K562 (cell line): ENCODE measurements at regions not wholly inside any gene's neighbourhood (a gene's known extent, or its start where the extent isn't known, plus 50 kb on each side); places are given as distances from the start of the nearest gene placed in this dataset.

ENCODE experiments used
- ATAC-seq: fragments of 200-7000 bp; cut with Tn5 transposase; 3 replicates; pipeline ENCODE4 v1.9.1; 2020; ENCODE audit warnings: moderate library complexity
- BruUV-seq: library from RNA; stranded (reverse); fragments of 400-500 nt; replicated peaks from 2 replicates; lab custom pipeline; 2021; lab: Mats Ljungman, UMichigan
- CTCF ChIA-PET: fragments of 300-600 bp; formaldehyde crosslinking; extraction: SDS; loops from one replicate; lab custom pipeline; 2021; ENCODE audit warnings: low intra/inter-chr PET ratio; lab: Yijun Ruan, JAX
- POLR2A ChIA-PET: fragments of 300-600, 350-650 bp; sonication (Branson Sonifier 250); formaldehyde crosslinking; extraction: SDS; loops from one replicate; lab custom pipeline; 2021; ENCODE audit warnings: antibody characterized with exemption, inconsistent platforms; lab: Yijun Ruan, JAX
- DNase-seq, 4 experiments: peaks; one replicate each; pipeline versions ENCODE4 v3.0.0 to v3.0.0-alpha.2; 2011 to 2018; ENCODE audit warnings: low spot score in 3 of 4, mixed read lengths in 3 of 4; ENCODE audit errors: extremely low read depth in 1 of 4
- FAIRE-seq: peaks from 2 replicates; lab custom pipeline; 2011; peaks lifted over from hg19 to GRCh38; lab: Jason Lieb, UNC
- H2AFZ ChIP-seq: 2 replicates; pipeline ENCODE4 v1.6.0; 2011; ENCODE audit warnings: low read depth, low read length, control low read depth, inconsistent platforms
- H3K27ac ChIP-seq: fragments of 200-600 bp; 3 replicates; pipeline ENCODE4 v1.8.0; 2011; ENCODE audit warnings: low read depth, mild to moderate bottlenecking, control low read depth, inconsistent platforms, low read length, moderate library complexity, mixed read lengths; ENCODE audit errors: extremely low read depth
- H3K27me3 ChIP-seq, 2 experiments: fragments of 300-600 bp in 1 of 2; 2 replicates in 1 of 2; 3 replicates in 1 of 2; pipeline versions ENCODE4 v1.6.0 to v1.8.0; 2011; ENCODE audit warnings: inconsistent platforms in 2 of 2, low read length in 2 of 2, mild to moderate bottlenecking in 1 of 2, mixed read lengths in 1 of 2, moderate library complexity in 1 of 2; ENCODE audit not compliant: control insufficient read depth in 2 of 2, insufficient read depth in 2 of 2
- H3K36me3 ChIP-seq: fragments of 300-600 bp; 3 replicates; pipeline ENCODE4 v1.8.0; 2011; ENCODE audit warnings: mild to moderate bottlenecking, low read length, inconsistent platforms; ENCODE audit not compliant: control insufficient read depth, insufficient read depth
- H3K4me1 ChIP-seq, 2 experiments: fragments of 200-600 bp in 1 of 2; replicated peaks in 1 of 2; 2 replicates in 1 of 2; 3 replicates in 1 of 2; pipeline versions ENCODE4 v1.5.1 to v1.8.0; 2011; ENCODE audit warnings: inconsistent platforms in 2 of 2, low read length in 2 of 2, mild to moderate bottlenecking in 1 of 2, mixed read lengths in 1 of 2, moderate library complexity in 1 of 2; ENCODE audit not compliant: control insufficient read depth in 2 of 2, insufficient read depth in 2 of 2
- H3K4me2 ChIP-seq: 2 replicates; pipeline ENCODE4 v1.6.1; 2011; ENCODE audit warnings: low read length, control low read depth, inconsistent platforms, mixed read lengths; ENCODE audit not compliant: insufficient read depth
- H3K4me3 ChIP-seq: fragments of 200-600 bp; sonication (generic), shearing (Covaris generic); 2 replicates; pipeline ENCODE4 v1.5.1; 2016; ENCODE audit warnings: control low read depth, inconsistent platforms
- H3K79me2 ChIP-seq: fragments of 200-600 bp; 3 replicates; pipeline ENCODE4 v1.8.0; 2011; ENCODE audit warnings: low read length, inconsistent platforms; ENCODE audit not compliant: control insufficient read depth, insufficient read depth
- H3K9ac ChIP-seq, 2 experiments: 2 replicates each; pipeline versions ENCODE4 v1.6.0 to v1.6.1; 2011; ENCODE audit warnings: low read depth in 2 of 2, low read length in 2 of 2, control low read depth in 1 of 2, inconsistent platforms in 1 of 2, mild to moderate bottlenecking in 1 of 2, mixed read lengths in 1 of 2; ENCODE audit not compliant: insufficient read depth in 1 of 2
- H3K9me1 ChIP-seq: one replicate; pipeline ENCODE4 v1.6.0; 2011; ENCODE audit warnings: inconsistent platforms, mild to moderate bottlenecking, low read length, moderate library complexity; ENCODE audit not compliant: control insufficient read depth, insufficient read depth
- H3K9me3 ChIP-seq: replicated peaks from 2 replicates; pipeline ENCODE4 v1.5.1; 2011; ENCODE audit warnings: low read depth, low read length, inconsistent platforms; ENCODE audit not compliant: control insufficient read depth, insufficient read depth
- H4K20me1 ChIP-seq: replicated peaks from 2 replicates; pipeline ENCODE4 v1.6.1; 2011; ENCODE audit warnings: low read length, inconsistent platforms, mixed read lengths; ENCODE audit not compliant: control insufficient read depth, insufficient read depth
- BCOR ChIP-seq: fragments of 450-650 bp; IDR thresholded peaks from 2 replicates; pipeline ENCODE4 v1.6.1; 2016
- HDAC8 ChIP-seq: fragments of 450-650 bp; IDR thresholded peaks from 2 replicates; pipeline ENCODE4 v1.6.1; 2016; ENCODE audit warnings: mild to moderate bottlenecking, missing genetic modification characterization, moderate library complexity, missing compliant biosample characterization
- MCM2 ChIP-seq: fragments of 450-650 bp; IDR thresholded peaks from 2 replicates; pipeline ENCODE4 v1.6.1; 2017; ENCODE audit warnings: low read depth, mild to moderate bottlenecking
- MTF1 ChIP-seq: fragments of 250-450 bp; sonication (Bioruptor Pico); IDR thresholded peaks from 2 replicates; pipeline ENCODE4 v1.9.0; 2021; ENCODE audit warnings: moderate library complexity, mild to moderate bottlenecking, inconsistent platforms, borderline replicate concordance
- PRPF4 ChIP-seq: fragments of 200-400 bp; formaldehyde crosslinking; IDR thresholded peaks from one replicate; pipeline ENCODE4 v1.6.1; 2017; ENCODE audit warnings: low read length, low read depth, mild to moderate bottlenecking; ENCODE audit not compliant: insufficient read depth, poor library complexity, severe bottlenecking
- TEAD2 ChIP-seq: fragments of 450-650 bp; IDR thresholded peaks from 2 replicates; pipeline ENCODE4 v1.6.1; 2016; ENCODE audit warnings: missing genetic modification characterization, control low read depth, missing compliant biosample characterization
- TRIM24 ChIP-seq, 2 experiments: fragments of 450-650 bp; IDR thresholded peaks; 2 replicates each; pipeline ENCODE4 v1.6.1; 2016
- ZNF12 ChIP-seq: sonication (generic); formaldehyde crosslinking; IDR thresholded peaks from 2 replicates; pipeline ENCODE4 v1.4.0; 2020; ENCODE audit warnings: mild to moderate bottlenecking, missing genetic modification reagents
- ZNF444 ChIP-seq: fragments of 250-450 bp; sonication (Bioruptor Pico); IDR thresholded peaks from 2 replicates; pipeline ENCODE4 v1.4.0; 2020; ENCODE audit warnings: mild to moderate bottlenecking, moderate library complexity
- WGBS: fragments of 100-300 bp; shearing (Covaris generic); methylation state at CpG from one replicate; pipeline ENCODE4 v1.1.6; 2016; ENCODE audit warnings: low coverage, mixed read lengths; ENCODE audit not compliant: insufficient coverage; ENCODE audit errors: missing lambda C conversion rate; 5-methylcytosine and 5-hydroxymethylcytosine counted together
- in situ Hi-C: fragments of 300-500 bp; cut with MboI; formaldehyde crosslinking; loops from 4 replicates; pipeline ENCODE4 v1.15.0; 2018; ENCODE audit warnings: inconsistent platforms, mixed read lengths
- intact Hi-C: fragments of 100-400 bp; cut with micrococcal nuclease; formaldehyde crosslinking; loops from 2 replicates; pipeline ENCODE4 v1.14.2; 2022
- TF ChIP-seq, protein P1 (sequence below), 3 experiments: fragments of 200-800 bp in 1 of 3; sonication (Bioruptor generic) in 1 of 3; sonication (generic) in 1 of 3; formaldehyde crosslinking in 1 of 3; IDR thresholded peaks; 2 replicates each; pipeline versions ENCODE4 v1.6.1 to v1.8.0; 2016 to 2022; ENCODE audit warnings: mild to moderate bottlenecking in 2 of 3, missing compliant biosample characterization in 2 of 3, missing genetic modification characterization in 2 of 3, missing genetic modification reagents in 1 of 3
- TF ChIP-seq, protein P2 (sequence below): sonication (generic); formaldehyde crosslinking; IDR thresholded peaks from 2 replicates; pipeline ENCODE4 v1.4.0; 2020; ENCODE audit warnings: mild to moderate bottlenecking, missing genetic modification reagents

DNA sequence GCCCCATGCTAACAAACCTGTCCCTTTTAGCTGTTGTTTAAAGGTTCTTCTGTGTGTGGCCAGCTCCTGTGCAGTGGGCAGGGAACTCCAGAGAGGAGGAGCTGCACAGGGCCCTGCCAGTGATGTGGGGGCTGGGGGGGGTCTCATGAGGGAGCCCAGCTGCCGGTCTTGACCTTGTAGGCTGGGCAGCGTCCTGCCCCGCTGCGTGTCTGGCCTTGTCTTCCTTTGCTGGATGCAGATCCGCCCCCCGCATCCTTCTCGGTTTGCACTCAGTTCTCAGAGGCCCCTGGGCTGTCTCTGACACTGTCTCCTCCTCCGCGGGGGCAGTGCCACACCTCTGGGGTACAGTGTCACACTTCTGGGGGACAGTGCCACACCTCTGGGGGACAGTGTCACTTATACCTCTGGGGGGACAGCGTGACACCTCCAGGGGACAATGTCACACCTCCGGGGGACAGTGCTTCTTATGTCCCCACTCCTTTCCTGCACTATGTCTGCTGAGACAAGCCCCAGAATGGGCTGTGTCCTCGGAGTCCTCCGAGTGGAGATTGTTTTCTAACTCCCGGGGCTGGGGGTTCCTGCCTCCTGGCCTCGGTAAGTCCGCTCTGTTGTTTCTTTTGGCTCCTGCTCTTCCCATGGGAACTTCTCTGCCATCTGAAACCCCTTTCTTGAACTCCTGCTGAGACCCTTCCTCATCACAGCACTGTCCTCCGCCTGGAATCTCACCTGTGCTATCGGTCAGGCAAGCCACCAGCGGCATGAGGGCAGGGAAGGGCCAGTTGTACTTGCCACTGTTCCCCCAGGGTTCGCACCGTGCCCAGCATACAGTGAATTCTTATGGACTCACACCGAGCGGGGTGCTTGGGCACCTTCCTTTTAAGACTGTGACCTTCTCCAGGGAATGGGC, 788.3 kb downstream of the TBC1D22A start (continued):
- TF ChIP-seq PRPF4, result no peak
- no peak for TF ChIP-seq BCOR
- TF ChIP-seq, protein P1, sequence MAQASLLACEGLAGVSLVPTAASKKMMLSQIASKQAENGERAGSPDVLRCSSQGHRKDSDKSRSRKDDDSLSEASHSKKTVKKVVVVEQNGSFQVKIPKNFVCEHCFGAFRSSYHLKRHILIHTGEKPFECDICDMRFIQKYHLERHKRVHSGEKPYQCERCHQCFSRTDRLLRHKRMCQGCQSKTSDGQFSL (CRISPR knock-in tag; IDR thresholded peaks at IDR 0.05), result no peak
- TF ChIP-seq, protein P1 (tag; IDR thresholded peaks at IDR 0.05), result no peak

DNA sequence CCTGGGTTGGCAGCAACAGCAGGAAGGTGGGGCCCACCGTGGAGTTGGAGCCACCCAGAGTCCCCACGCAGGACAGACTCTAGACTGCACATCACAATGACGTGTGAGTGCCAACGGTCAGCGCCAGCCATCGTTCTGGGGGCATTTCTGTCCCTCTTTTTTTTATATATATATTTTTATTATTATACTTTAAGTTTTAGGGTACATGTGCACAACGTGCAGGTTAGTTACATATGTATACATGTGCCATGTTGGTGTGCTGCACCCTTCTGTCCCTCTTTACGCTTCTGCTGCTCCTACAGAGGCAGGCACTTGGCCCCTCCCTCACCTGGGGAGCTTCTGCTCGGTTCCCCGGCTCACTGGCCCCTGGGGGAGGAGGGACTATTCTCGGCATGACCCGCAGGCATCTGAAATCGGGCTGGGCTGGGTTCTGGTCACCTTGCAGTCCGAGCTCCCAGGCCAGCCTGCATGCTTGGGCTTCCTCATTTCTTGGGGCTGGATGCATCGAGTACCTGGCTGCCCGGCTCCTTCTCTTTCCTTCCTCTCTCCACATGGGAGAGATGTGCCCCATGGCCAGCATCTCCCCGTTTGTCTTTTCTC, 787.4 kb downstream of the TBC1D22A start:
- no peaks in the 10 kb centered on the region for H3K4me1 ChIP-seq
- no peaks in the 10 kb centered on the region for H3K79me2 ChIP-seq
- DNase-seq, result no peak
- 0% methylated on average over 10 of the region's 17 CpGs for WGBS
- H3K4me3 ChIP-seq, result no peak overlapping the region
- CTCF ChIA-PET, result no interaction called here
- intact Hi-C loops (no loop called here), in situ Hi-C loops (no loop called here)
- no TSS peak for BruUV-seq
- no peak for FAIRE-seq
- H3K27me3 ChIP-seq, result peaks cover 2 to 39% of the 10 kb centered on the region in 2 experiments; a peak in 4 of 5 replicates
- no peak overlapping the region for H3K27ac ChIP-seq
- no peaks in the 10 kb centered on the region for H3K9me3 ChIP-seq
- no peak overlapping the region for H3K9ac ChIP-seq
- POLR2A ChIA-PET, result no interaction called here
- no peak overlapping the region for H2AFZ ChIP-seq
- no peaks in the 10 kb centered on the region for H3K9me1 ChIP-seq
- ATAC-seq, result no peak
- no peaks in the 10 kb centered on the region for H3K36me3 ChIP-seq
- no peak overlapping the region for H3K4me2 ChIP-seq
- no peaks in the 10 kb centered on the region for H4K20me1 ChIP-seq
- TF ChIP-seq MCM2 (no peak), MTF1 (CRISPR knock-in tag) (no peak), TEAD2 (no peak), HDAC8 (no peak), ZNF444 (CRISPR knock-in tag) (no peak), ZNF12 (CRISPR knock-in tag) (no peak), TRIM24 (IDR thresholded peaks at IDR 0.05) (no peak)
- TF ChIP-seq, protein P2, sequence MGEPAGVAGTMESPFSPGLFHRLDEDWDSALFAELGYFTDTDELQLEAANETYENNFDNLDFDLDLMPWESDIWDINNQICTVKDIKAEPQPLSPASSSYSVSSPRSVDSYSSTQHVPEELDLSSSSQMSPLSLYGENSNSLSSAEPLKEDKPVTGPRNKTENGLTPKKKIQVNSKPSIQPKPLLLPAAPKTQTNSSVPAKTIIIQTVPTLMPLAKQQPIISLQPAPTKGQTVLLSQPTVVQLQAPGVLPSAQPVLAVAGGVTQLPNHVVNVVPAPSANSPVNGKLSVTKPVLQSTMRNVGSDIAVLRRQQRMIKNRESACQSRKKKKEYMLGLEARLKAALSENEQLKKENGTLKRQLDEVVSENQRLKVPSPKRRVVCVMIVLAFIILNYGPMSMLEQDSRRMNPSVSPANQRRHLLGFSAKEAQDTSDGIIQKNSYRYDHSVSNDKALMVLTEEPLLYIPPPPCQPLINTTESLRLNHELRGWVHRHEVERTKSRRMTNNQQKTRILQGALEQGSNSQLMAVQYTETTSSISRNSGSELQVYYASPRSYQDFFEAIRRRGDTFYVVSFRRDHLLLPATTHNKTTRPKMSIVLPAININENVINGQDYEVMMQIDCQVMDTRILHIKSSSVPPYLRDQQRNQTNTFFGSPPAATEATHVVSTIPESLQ (CRISPR knock-in tag), result no peak
